Mesenchymal stem cell (in vitro differentiated cells and primary cell): ENCODE measurements at regions not wholly inside any gene's neighbourhood (a gene's known extent, or its start where the extent isn't known, plus 50 kb on each side); places are given as distances from the start of the nearest gene placed in this dataset.

Experiments used
- DNase-seq: peaks from one replicate; pipeline ENCODE4 v3.0.0-alpha.2; 2013
- H2AFZ ChIP-seq: one replicate; pipeline ENCODE4 v1.6.1; 2013; ENCODE audit warnings: low read depth, mild to moderate bottlenecking, control low read depth, inconsistent platforms, low read length, moderate library complexity
- H2AK5ac ChIP-seq: 2 replicates; pipeline ENCODE4 v1.6.1; 2013; ENCODE audit warnings: low read length, moderate library complexity, mild to moderate bottlenecking, inconsistent platforms; ENCODE audit not compliant: severe bottlenecking
- H2BK120ac ChIP-seq: one replicate; pipeline ENCODE4 v1.6.1; 2013; ENCODE audit warnings: low read depth, mild to moderate bottlenecking, inconsistent platforms, low read length, moderate library complexity
- H2BK12ac ChIP-seq, 2 experiments: one replicate each; pipeline ENCODE4 v1.6.1; 2013; ENCODE audit warnings: inconsistent platforms in 2 of 2, low read length in 2 of 2, mild to moderate bottlenecking in 2 of 2, moderate library complexity in 2 of 2, control low read depth in 1 of 2
- H2BK15ac ChIP-seq: one replicate; pipeline ENCODE4 v1.6.1; 2013; ENCODE audit warnings: mild to moderate bottlenecking, low read depth, inconsistent platforms; ENCODE audit not compliant: poor library complexity, severe bottlenecking
- H2BK5ac ChIP-seq: 2 replicates; pipeline ENCODE4 v1.6.1; 2013; ENCODE audit warnings: low read depth, mild to moderate bottlenecking, low read length, control low read depth, inconsistent platforms; ENCODE audit not compliant: poor library complexity, severe bottlenecking
- H3K14ac ChIP-seq, 2 experiments: one replicate each; pipeline ENCODE4 v1.6.1; 2013; ENCODE audit warnings: inconsistent platforms in 2 of 2, low read length in 2 of 2, control low read depth in 1 of 2, mild to moderate bottlenecking in 1 of 2, moderate library complexity in 1 of 2
- H3K18ac ChIP-seq, 2 experiments: one replicate each; pipeline ENCODE4 v1.6.1; 2013; ENCODE audit warnings: inconsistent platforms in 2 of 2, low read length in 2 of 2, control low read depth in 1 of 2, low read depth in 1 of 2, mild to moderate bottlenecking in 1 of 2
- H3K23ac ChIP-seq, 2 experiments: one replicate each; pipeline ENCODE4 v1.6.1; 2013; ENCODE audit warnings: inconsistent platforms in 2 of 2, low read length in 2 of 2, mild to moderate bottlenecking in 2 of 2, moderate library complexity in 2 of 2, control low read depth in 1 of 2
- H3K27ac ChIP-seq: 2 replicates; pipeline ENCODE4 v1.5.1; 2013; ENCODE audit warnings: mild to moderate bottlenecking, moderate library complexity, low read length, control low read depth, inconsistent platforms; ENCODE audit not compliant: poor library complexity, severe bottlenecking
- H3K27me3 ChIP-seq, 2 experiments: 2 replicates each; pipeline versions ENCODE4 v1.6.1 to v1.7.0; 2013; ENCODE audit warnings: low read length in 2 of 2, mild to moderate bottlenecking in 2 of 2, moderate library complexity in 2 of 2, control low read depth in 1 of 2, inconsistent platforms in 1 of 2; ENCODE audit not compliant: control insufficient read depth in 1 of 2, insufficient read depth in 1 of 2
- H3K36me3 ChIP-seq, 2 experiments: 2 replicates each; pipeline versions ENCODE4 v1.6.1 to v1.7.0; 2013; ENCODE audit warnings: low read length in 2 of 2, control low read depth in 1 of 2, inconsistent platforms in 1 of 2, low read depth in 1 of 2, mild to moderate bottlenecking in 1 of 2; ENCODE audit not compliant: insufficient read depth in 2 of 2, control insufficient read depth in 1 of 2
- H3K4ac ChIP-seq, 2 experiments: one replicate each; pipeline ENCODE4 v1.6.1; 2013; ENCODE audit warnings: inconsistent platforms in 2 of 2, low read length in 2 of 2, mild to moderate bottlenecking in 2 of 2, moderate library complexity in 2 of 2, control low read depth in 1 of 2, low read depth in 1 of 2
- H3K4me1 ChIP-seq: 2 replicates; pipeline ENCODE4 v1.6.1; 2013; ENCODE audit warnings: low read depth, low read length, control low read depth; ENCODE audit not compliant: control insufficient read depth, insufficient read depth
- H3K4me2 ChIP-seq: 2 replicates; pipeline ENCODE4 v1.6.1; 2013; ENCODE audit warnings: low read length, mild to moderate bottlenecking, inconsistent platforms; ENCODE audit not compliant: poor library complexity, severe bottlenecking
- H3K4me3 ChIP-seq, 2 experiments: 2 replicates each; pipeline versions ENCODE4 v1.5.1 to v1.7.0; 2013; ENCODE audit warnings: low read length in 2 of 2, mild to moderate bottlenecking in 2 of 2, control low read depth in 1 of 2, low read depth in 1 of 2; ENCODE audit not compliant: insufficient read depth in 1 of 2
- H3K79me1 ChIP-seq: replicated peaks from 2 replicates; pipeline ENCODE4 v1.6.1; 2013; ENCODE audit warnings: mild to moderate bottlenecking, control low read depth, low read length, inconsistent platforms; ENCODE audit not compliant: poor library complexity, severe bottlenecking
- H3K9ac ChIP-seq: 2 replicates; pipeline ENCODE4 v1.7.0; 2013; ENCODE audit warnings: mild to moderate bottlenecking, low read length, moderate library complexity
- H3K9me3 ChIP-seq: 2 replicates; pipeline ENCODE4 v1.7.0; 2013; ENCODE audit warnings: mild to moderate bottlenecking, low read length; ENCODE audit not compliant: control insufficient read depth
- H4K8ac ChIP-seq: one replicate; pipeline ENCODE4 v1.6.1; 2013; ENCODE audit warnings: inconsistent platforms, mild to moderate bottlenecking, low read length, moderate library complexity
- H4K91ac ChIP-seq: one replicate; pipeline ENCODE4 v1.6.1; 2013; ENCODE audit warnings: mild to moderate bottlenecking, low read length, inconsistent platforms
- WGBS: methylation state at CpG from one replicate; pipeline ENCODE4 v1.1.7; 2013; ENCODE audit warnings: mixed read lengths; 5-methylcytosine and 5-hydroxymethylcytosine counted together

DNA sequence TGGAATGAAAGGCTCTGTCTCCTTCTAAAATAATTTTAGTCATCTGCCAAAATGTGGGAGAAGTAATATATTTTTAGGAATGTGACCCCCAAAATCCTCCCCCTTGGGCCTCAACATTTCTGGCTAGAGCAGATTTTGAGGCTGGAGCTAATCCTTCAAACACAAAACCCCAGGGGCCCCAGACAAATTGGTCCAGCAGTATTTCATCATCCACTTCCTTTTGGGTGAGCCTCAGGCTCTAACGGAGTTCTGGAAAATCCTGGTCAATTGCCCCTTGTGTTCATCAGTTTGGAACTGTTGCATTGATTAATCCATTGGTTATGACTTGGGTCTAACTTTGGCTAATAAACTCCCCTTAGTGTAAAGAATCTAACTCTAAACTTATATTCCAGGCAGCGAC is 67.4 kb upstream of the PCDH19 start:
- no peak for DNase-seq
- no CpG with 5 or more reads among the region's 2 CpGs for WGBS

More for the DNA sequence above, 67.4 kb upstream of the PCDH19 start:
- Histone ChIP-seq H3K4me2 (no peak overlapping the region), H2BK120ac (no peak overlapping the region), H2BK15ac (no peak overlapping the region), H3K18ac (no peak overlapping the region), H3K79me1 (no peaks in the 10 kb centered on the region), H3K4me3 (peak overlapping the region in 1 of 2 experiments; percentile 32), H3K9ac (no peak overlapping the region), H3K9me3 (no peaks in the 10 kb centered on the region), H3K27me3 (peaks cover 0 to 27% of the 10 kb centered on the region in 2 experiments), H2AFZ (no peak overlapping the region), H3K23ac (no peak overlapping the region), H3K4me1 (no peaks in the 10 kb centered on the region), H3K27ac (no peak overlapping the region), H2BK5ac (no peak overlapping the region), H4K91ac (no peak overlapping the region), H3K14ac (no peak overlapping the region), H2AK5ac (no peak overlapping the region), H2BK12ac (no peak overlapping the region), H3K36me3 (no peaks in the 10 kb centered on the region), H3K4ac (no peak overlapping the region), H4K8ac (no peak overlapping the region)
